ENCODE measurements at regions not wholly inside any gene's neighbourhood (a gene's known extent, or its start where the extent isn't known, plus 50 kb on each side); places are given as distances from the start of the nearest gene placed in this dataset.

GRCh38 chr3:30352410-30353318 lies 253.7 kb upstream of the TGFBR2 start (continued):
- TF ChIP-seq, protein P1, sequence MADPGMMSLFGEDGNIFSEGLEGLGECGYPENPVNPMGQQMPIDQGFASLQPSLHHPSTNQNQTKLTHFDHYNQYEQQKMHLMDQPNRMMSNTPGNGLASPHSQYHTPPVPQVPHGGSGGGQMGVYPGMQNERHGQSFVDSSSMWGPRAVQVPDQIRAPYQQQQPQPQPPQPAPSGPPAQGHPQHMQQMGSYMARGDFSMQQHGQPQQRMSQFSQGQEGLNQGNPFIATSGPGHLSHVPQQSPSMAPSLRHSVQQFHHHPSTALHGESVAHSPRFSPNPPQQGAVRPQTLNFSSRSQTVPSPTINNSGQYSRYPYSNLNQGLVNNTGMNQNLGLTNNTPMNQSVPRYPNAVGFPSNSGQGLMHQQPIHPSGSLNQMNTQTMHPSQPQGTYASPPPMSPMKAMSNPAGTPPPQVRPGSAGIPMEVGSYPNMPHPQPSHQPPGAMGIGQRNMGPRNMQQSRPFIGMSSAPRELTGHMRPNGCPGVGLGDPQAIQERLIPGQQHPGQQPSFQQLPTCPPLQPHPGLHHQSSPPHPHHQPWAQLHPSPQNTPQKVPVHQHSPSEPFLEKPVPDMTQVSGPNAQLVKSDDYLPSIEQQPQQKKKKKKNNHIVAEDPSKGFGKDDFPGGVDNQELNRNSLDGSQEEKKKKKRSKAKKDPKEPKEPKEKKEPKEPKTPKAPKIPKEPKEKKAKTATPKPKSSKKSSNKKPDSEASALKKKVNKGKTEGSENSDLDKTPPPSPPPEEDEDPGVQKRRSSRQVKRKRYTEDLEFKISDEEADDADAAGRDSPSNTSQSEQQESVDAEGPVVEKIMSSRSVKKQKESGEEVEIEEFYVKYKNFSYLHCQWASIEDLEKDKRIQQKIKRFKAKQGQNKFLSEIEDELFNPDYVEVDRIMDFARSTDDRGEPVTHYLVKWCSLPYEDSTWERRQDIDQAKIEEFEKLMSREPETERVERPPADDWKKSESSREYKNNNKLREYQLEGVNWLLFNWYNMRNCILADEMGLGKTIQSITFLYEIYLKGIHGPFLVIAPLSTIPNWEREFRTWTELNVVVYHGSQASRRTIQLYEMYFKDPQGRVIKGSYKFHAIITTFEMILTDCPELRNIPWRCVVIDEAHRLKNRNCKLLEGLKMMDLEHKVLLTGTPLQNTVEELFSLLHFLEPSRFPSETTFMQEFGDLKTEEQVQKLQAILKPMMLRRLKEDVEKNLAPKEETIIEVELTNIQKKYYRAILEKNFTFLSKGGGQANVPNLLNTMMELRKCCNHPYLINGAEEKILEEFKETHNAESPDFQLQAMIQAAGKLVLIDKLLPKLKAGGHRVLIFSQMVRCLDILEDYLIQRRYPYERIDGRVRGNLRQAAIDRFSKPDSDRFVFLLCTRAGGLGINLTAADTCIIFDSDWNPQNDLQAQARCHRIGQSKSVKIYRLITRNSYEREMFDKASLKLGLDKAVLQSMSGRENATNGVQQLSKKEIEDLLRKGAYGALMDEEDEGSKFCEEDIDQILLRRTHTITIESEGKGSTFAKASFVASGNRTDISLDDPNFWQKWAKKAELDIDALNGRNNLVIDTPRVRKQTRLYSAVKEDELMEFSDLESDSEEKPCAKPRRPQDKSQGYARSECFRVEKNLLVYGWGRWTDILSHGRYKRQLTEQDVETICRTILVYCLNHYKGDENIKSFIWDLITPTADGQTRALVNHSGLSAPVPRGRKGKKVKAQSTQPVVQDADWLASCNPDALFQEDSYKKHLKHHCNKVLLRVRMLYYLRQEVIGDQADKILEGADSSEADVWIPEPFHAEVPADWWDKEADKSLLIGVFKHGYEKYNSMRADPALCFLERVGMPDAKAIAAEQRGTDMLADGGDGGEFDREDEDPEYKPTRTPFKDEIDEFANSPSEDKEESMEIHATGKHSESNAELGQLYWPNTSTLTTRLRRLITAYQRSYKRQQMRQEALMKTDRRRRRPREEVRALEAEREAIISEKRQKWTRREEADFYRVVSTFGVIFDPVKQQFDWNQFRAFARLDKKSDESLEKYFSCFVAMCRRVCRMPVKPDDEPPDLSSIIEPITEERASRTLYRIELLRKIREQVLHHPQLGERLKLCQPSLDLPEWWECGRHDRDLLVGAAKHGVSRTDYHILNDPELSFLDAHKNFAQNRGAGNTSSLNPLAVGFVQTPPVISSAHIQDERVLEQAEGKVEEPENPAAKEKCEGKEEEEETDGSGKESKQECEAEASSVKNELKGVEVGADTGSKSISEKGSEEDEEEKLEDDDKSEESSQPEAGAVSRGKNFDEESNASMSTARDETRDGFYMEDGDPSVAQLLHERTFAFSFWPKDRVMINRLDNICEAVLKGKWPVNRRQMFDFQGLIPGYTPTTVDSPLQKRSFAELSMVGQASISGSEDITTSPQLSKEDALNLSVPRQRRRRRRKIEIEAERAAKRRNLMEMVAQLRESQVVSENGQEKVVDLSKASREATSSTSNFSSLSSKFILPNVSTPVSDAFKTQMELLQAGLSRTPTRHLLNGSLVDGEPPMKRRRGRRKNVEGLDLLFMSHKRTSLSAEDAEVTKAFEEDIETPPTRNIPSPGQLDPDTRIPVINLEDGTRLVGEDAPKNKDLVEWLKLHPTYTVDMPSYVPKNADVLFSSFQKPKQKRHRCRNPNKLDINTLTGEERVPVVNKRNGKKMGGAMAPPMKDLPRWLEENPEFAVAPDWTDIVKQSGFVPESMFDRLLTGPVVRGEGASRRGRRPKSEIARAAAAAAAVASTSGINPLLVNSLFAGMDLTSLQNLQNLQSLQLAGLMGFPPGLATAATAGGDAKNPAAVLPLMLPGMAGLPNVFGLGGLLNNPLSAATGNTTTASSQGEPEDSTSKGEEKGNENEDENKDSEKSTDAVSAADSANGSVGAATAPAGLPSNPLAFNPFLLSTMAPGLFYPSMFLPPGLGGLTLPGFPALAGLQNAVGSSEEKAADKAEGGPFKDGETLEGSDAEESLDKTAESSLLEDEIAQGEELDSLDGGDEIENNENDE (IDR thresholded peaks at IDR 0.05; ENCODE audit: insufficient replicate concordance, low read length), result no peak
- TF ChIP-seq NRF1 (IDR thresholded peaks at IDR 0.05; ENCODE audit: low read depth, low read length) (no peak), BRCA1 (IDR thresholded peaks at IDR 0.05; ENCODE audit: low read depth, low read length) (no peak), KDM1A (IDR thresholded peaks at IDR 0.05; ENCODE audit: borderline replicate concordance, low read length) (no peak)
